Breast epithelium (tissue), 4 donors: ENCODE measurements at regions not wholly inside any gene's neighbourhood (a gene's known extent, or its start where the extent isn't known, plus 50 kb on each side); places are given as distances from the start of the nearest gene placed in this dataset.

Experiments used
- DNase-seq, 2 donors: peaks; one replicate each; pipeline ENCODE4 v3.0.0-alpha.2; 2019; ENCODE audit warnings: low spot score in 2 of 2
- H3K27ac ChIP-seq, 2 donors: fragments of 200-600 bp; sonication (generic) in 1 of 2; one replicate each; pipeline ENCODE4 v1.5.1; 2016 to 2019; ENCODE audit warnings: mild to moderate bottlenecking in 1 of 2
- H3K27me3 ChIP-seq, 2 donors: fragments of 200-600 bp; sonication (generic) in 1 of 2; one replicate each; pipeline versions ENCODE4 v1.5.1 to v1.6.0; 2017 to 2019; ENCODE audit warnings: control low read depth in 1 of 2, mild to moderate bottlenecking in 1 of 2
- H3K36me3 ChIP-seq: fragments of 200-600 bp; one replicate; pipeline ENCODE4 v1.5.1; 2019
- H3K4me1 ChIP-seq, 2 donors: fragments of 200-600 bp; sonication (generic); one replicate each; pipeline ENCODE4 v1.5.1; 2016 to 2019; ENCODE audit warnings: control low read depth in 1 of 2
- H3K4me3 ChIP-seq, 3 donors: fragments of 200-600 bp; sonication (generic); 1 replicate in 2 of 3; 2 replicates in 1 of 3; pipeline ENCODE4 v1.5.1; 2016 to 2019; ENCODE audit warnings: mild to moderate bottlenecking in 3 of 3, moderate library complexity in 2 of 3
- H3K9me3 ChIP-seq, 2 donors: fragments of 200-600 bp; sonication (generic) in 1 of 2; one replicate each; pipeline ENCODE4 v1.5.1; 2016 to 2019; ENCODE audit warnings: control low read depth in 1 of 2
- POLR2A ChIP-seq: fragments of 450-650 bp; IDR thresholded peaks from one replicate; pipeline ENCODE4 v1.6.1; 2016; ENCODE audit warnings: antibody characterized with exemption, mild to moderate bottlenecking, moderate library complexity
- POLR2AphosphoS5 ChIP-seq, 3 donors: sonication (generic); formaldehyde crosslinking; IDR thresholded peaks; one replicate each; pipeline ENCODE4 v1.6.1; 2017; ENCODE audit warnings: antibody characterized with exemption in 3 of 3
- intact Hi-C: fragments of 100-400 bp; cut with DNase I; formaldehyde crosslinking; loops from one replicate; pipeline ENCODE4 v1.15.1; 2023; ENCODE audit warnings: low total_unique reads
- TF ChIP-seq, protein P1 (sequence below), 3 donors: fragments of 450-650 bp; IDR thresholded peaks; one replicate each; pipeline ENCODE4 v1.5.1; 2016 to 2017; ENCODE audit warnings: antibody characterized with exemption in 3 of 3, mild to moderate bottlenecking in 3 of 3, moderate library complexity in 3 of 3

DNA sequence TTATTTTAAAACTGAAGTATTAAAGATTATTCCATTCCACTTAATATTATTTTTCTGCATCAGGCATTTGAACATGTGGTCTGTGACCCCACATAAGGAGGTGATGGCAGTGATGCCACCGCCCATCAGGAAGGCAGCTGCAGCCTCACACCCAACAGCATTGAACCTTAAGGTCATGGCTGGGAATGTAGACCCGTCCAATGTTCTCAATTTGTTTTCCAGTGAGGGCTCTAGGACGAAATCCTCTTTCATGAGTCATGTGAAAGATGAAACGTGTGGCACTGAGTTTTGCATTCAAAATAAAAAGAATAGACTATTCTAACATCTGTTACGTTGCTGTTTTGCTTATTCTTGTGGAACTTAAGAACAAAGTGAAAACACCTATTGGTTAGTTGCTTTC, 74.5 kb upstream of the ANKRD10 start:
- Histone ChIP-seq H3K4me3 (no peak overlapping the region), H3K36me3 (no peaks in the 10 kb centered on the region), H3K9me3 (no peaks in the 10 kb centered on the region), H3K27ac (no peak overlapping the region), H3K4me1 (no peaks in the 10 kb centered on the region), H3K27me3 (peaks cover 0 to 9% of the 10 kb centered on the region in 2 donors)
- TF ChIP-seq, protein P1, sequence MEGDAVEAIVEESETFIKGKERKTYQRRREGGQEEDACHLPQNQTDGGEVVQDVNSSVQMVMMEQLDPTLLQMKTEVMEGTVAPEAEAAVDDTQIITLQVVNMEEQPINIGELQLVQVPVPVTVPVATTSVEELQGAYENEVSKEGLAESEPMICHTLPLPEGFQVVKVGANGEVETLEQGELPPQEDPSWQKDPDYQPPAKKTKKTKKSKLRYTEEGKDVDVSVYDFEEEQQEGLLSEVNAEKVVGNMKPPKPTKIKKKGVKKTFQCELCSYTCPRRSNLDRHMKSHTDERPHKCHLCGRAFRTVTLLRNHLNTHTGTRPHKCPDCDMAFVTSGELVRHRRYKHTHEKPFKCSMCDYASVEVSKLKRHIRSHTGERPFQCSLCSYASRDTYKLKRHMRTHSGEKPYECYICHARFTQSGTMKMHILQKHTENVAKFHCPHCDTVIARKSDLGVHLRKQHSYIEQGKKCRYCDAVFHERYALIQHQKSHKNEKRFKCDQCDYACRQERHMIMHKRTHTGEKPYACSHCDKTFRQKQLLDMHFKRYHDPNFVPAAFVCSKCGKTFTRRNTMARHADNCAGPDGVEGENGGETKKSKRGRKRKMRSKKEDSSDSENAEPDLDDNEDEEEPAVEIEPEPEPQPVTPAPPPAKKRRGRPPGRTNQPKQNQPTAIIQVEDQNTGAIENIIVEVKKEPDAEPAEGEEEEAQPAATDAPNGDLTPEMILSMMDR (IDR thresholded peaks at IDR 0.05) = no peak
- TF ChIP-seq POLR2AphosphoS5 (IDR thresholded peaks at IDR 0.05) (no peak), POLR2A (no peak)
- intact Hi-C loops = no loop called here
- DNase-seq = no peak

DNA sequence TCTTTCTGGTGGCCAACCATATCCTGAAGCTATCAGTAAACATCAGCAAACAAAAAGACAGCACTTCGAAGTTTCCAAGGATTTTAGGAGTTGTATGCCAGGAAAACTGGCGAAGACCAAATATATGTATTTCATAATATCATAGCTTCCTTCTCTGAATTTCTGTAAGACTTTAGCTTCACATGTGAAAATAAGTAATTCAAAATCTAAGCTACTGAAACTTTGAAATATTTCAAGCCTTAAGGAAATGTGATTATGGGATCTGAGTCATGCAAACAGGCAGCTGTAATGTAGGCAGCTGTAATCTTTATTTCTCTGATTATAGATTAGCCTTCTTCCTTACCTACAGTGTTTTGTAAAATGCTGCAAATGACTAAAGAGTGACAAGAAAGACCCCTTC, 70.7 kb upstream of the ANKRD10 start:
- Histone ChIP-seq H3K27me3 (peaks cover 0 to 13% of the 10 kb centered on the region in 2 donors), H3K4me1 (no peaks in the 10 kb centered on the region), H3K9me3 (no peaks in the 10 kb centered on the region), H3K4me3 (no peak overlapping the region), H3K36me3 (no peaks in the 10 kb centered on the region), H3K27ac (no peak overlapping the region)
- intact Hi-C loops = no loop called here
- TF ChIP-seq POLR2AphosphoS5 (IDR thresholded peaks at IDR 0.05) = no peak
- DNase-seq = no peak

DNA sequence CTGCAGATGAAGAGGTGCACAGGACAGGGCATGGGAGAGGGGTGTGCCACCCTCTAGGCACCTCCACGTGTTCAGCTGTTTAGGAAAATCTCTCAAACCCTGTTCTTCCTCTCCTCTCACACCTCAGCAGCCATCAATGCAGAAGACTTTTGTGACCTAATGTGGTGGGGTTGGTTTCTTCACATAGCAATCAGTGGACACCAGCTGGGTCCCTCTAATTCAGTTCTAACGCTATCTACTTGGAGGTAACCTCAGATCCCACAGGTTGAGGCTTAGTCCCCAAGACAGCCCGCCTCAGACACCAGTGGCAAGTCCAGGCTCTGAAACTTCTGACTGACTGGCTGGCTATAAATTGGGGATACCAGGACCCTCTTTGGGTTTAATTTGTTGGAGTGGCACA, 69.9 kb upstream of the ANKRD10 start:
- no peak for DNase-seq

DNA sequence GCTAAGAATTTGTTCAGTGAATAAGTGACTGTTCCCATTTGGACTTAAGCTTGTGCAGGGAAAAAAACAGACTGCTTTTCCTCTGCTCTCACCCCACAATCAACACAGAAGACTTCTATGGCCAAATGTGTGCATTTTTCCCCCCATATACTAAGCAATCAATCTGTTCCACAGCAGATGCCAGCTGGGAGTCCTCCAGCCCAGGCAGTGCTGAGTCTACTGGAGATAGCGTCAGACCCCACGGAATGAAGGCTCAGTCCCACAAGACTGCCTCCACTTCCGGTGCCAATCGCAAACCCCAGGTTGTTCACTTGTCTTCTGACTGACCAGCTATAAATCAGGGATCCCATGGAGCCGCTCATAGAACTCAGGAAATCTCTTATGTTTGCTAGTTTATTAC, 69.5 kb upstream of the ANKRD10 start:
- DNase-seq = no peak
- Histone ChIP-seq H3K9me3 (no peaks in the 10 kb centered on the region), H3K36me3 (no peaks in the 10 kb centered on the region), H3K4me1 (no peaks in the 10 kb centered on the region), H3K27ac (no peak overlapping the region), H3K27me3 (peaks cover 0 to 13% of the 10 kb centered on the region in 2 donors), H3K4me3 (no peak overlapping the region)
- intact Hi-C loops = no loop called here
- TF ChIP-seq POLR2AphosphoS5 (IDR thresholded peaks at IDR 0.05) (no peak), POLR2A (no peak)
- TF ChIP-seq, protein P1 (IDR thresholded peaks at IDR 0.05) = no peak

More for the DNA sequence above, 69.9 kb upstream of the ANKRD10 start:
- Histone ChIP-seq H3K9me3 (no peaks in the 10 kb centered on the region), H3K27ac (no peak overlapping the region), H3K4me1 (no peaks in the 10 kb centered on the region), H3K36me3 (no peaks in the 10 kb centered on the region), H3K27me3 (peaks cover 0 to 13% of the 10 kb centered on the region in 2 donors), H3K4me3 (no peak overlapping the region)
- TF ChIP-seq POLR2AphosphoS5 (IDR thresholded peaks at IDR 0.05) = no peak
- TF ChIP-seq POLR2A = no peak
- TF ChIP-seq, protein P1 (IDR thresholded peaks at IDR 0.05) = no peak
- intact Hi-C loops = no loop called here

DNA sequence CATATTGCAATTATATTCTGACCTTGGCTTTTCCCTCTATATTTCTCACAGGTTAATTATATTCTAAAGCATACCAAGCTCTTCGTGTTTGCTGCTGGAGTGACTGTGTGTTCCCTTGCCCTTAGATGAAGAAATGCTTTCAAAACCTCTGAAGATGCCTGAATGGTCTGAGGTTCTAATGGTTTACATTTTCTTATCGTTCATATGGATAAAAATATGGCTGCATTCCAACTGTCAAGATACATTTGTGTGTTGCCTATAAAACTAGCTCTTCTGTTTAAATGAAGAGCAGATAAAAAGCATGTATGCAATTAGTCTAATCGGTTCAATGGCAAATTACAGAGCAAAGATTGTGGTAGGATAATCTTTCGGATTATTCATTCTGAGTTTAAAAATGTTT, 68.4 kb upstream of the ANKRD10 start:
- TF ChIP-seq POLR2A (no peak), POLR2AphosphoS5 (IDR thresholded peaks at IDR 0.05) (no peak)
- TF ChIP-seq, protein P1 (IDR thresholded peaks at IDR 0.05) = no peak
- intact Hi-C loops = no loop called here
- H3K36me3 ChIP-seq = no peaks in the 10 kb centered on the region
- H3K4me3 ChIP-seq = no peak overlapping the region
- peaks cover 0 to 13% of the 10 kb centered on the region in 2 donors for H3K27me3 ChIP-seq
- DNase-seq = no peak
- no peaks in the 10 kb centered on the region for H3K9me3 ChIP-seq
- no peak overlapping the region for H3K27ac ChIP-seq
- no peaks in the 10 kb centered on the region for H3K4me1 ChIP-seq

DNA sequence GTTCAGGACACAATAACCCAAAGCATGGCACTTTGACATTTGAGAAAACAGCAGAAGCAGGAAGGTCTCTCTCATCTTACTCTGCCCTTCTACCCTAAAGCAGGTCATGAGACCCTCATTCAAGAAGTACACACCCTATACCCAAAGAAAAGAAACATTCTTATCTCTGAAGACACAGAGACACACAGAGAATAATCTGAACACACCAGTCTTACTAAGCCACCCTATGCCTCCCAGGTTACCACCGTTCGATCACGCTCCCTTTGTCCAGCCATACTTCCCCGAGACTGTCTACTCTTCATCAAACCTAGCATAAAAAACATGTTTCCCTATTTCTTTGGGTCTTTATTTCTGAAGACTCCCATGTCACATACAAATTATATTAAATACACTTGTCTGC, 66.5 kb upstream of the ANKRD10 start:
- H3K9me3 ChIP-seq = no peaks in the 10 kb centered on the region
- TF ChIP-seq, protein P1 (IDR thresholded peaks at IDR 0.05) = no peak
- TF ChIP-seq POLR2AphosphoS5 (IDR thresholded peaks at IDR 0.05) = no peak
- no peak for TF ChIP-seq POLR2A
- H3K27ac ChIP-seq = no peak overlapping the region
- H3K4me3 ChIP-seq = no peak overlapping the region
- H3K36me3 ChIP-seq = no peaks in the 10 kb centered on the region
- peaks cover 0 to 13% of the 10 kb centered on the region in 2 donors for H3K27me3 ChIP-seq
- no peaks in the 10 kb centered on the region for H3K4me1 ChIP-seq
- DNase-seq = no peak
- intact Hi-C loops = no loop called here
